Colonic mucosa (tissue), 4 donors: ENCODE measurements at regions not wholly inside any gene's neighbourhood (a gene's known extent, or its start where the extent isn't known, plus 50 kb on each side); places are given as distances from the start of the nearest gene placed in this dataset.

Experiments used
- DNase-seq: peaks from one replicate; pipeline ENCODE4 v3.0.0-alpha.2; 2020
- H3K27ac ChIP-seq: fragments of 200-600 bp; one replicate; pipeline ENCODE4 v1.8.0; 2021
- H3K27me3 ChIP-seq: fragments of 200-600 bp; one replicate; pipeline ENCODE4 v1.8.0; 2021
- H3K36me3 ChIP-seq: fragments of 200-600 bp; one replicate; pipeline ENCODE4 v1.8.0; 2021
- H3K4me1 ChIP-seq: fragments of 200-600 bp; one replicate; pipeline ENCODE4 v1.8.0; 2021; ENCODE audit warnings: mild to moderate bottlenecking
- H3K4me3 ChIP-seq: fragments of 200-600 bp; one replicate; pipeline ENCODE4 v1.8.0; 2021
- H3K9ac ChIP-seq, 2 donors: one replicate each; pipeline ENCODE4 v1.7.0; 2013; ENCODE audit warnings: control low read depth in 2 of 2, low read depth in 2 of 2, low read length in 2 of 2
- H3K9me3 ChIP-seq: fragments of 200-600 bp; one replicate; pipeline ENCODE4 v1.8.0; 2021
- CTCF ChIP-seq: fragments of 200-600 bp; IDR thresholded peaks from one replicate; pipeline ENCODE4 v1.8.0; 2022; ENCODE audit warnings: antibody characterized with exemption, mild to moderate bottlenecking
- intact Hi-C: fragments of 100-400 bp; cut with DNase I; formaldehyde crosslinking; loops from one replicate; pipeline ENCODE4 v1.14.1; 2022
- donor health status: healthy.
- donor health status: DM: no; HTN: no; CAD: no.
- donor health status: DM: no; HTN: no; CAD: no.

- Histone ChIP-seq H3K4me3 (no peak overlapping the region), H3K9me3 (no peaks in the 10 kb centered on the region), H3K27ac (no peak overlapping the region), H3K27me3 (no peaks in the 10 kb centered on the region), H3K9ac (no peak overlapping the region), H3K4me1 (no peaks in the 10 kb centered on the region), H3K36me3 (no peaks in the 10 kb centered on the region)
- no peak for TF ChIP-seq CTCF
- DNase-seq: no peak
- intact Hi-C loops: no loop called here
Measured at GRCh38 chr1:196001188-196001587, 607.1 kb downstream of the KCNT2 start.

- Histone ChIP-seq H3K9ac (no peak overlapping the region), H3K36me3 (no peaks in the 10 kb centered on the region), H3K4me1 (no peaks in the 10 kb centered on the region), H3K27me3 (no peaks in the 10 kb centered on the region), H3K4me3 (no peak overlapping the region), H3K27ac (no peak overlapping the region), H3K9me3 (no peaks in the 10 kb centered on the region)
- DNase-seq: no peak
- intact Hi-C loops: no loop called here
- TF ChIP-seq CTCF: no peak
Measured at GRCh38 chr1:195999022-195999421, 609.2 kb downstream of the KCNT2 start.

GRCh38 chr1:195981448-195982139 lies 626.6 kb downstream of the KCNT2 start:
- H3K4me3 ChIP-seq: no peak overlapping the region
- no peaks in the 10 kb centered on the region for H3K4me1 ChIP-seq
- H3K27me3 ChIP-seq: no peaks in the 10 kb centered on the region
- no peak for DNase-seq
- no peaks in the 10 kb centered on the region for H3K9me3 ChIP-seq
- intact Hi-C loops: no loop called here
- no peak overlapping the region for H3K9ac ChIP-seq
- no peak overlapping the region for H3K27ac ChIP-seq
- no peaks in the 10 kb centered on the region for H3K36me3 ChIP-seq
- no peak for TF ChIP-seq CTCF

GRCh38 chr1:195979646-195980045 lies 628.6 kb downstream of the KCNT2 start:
- intact Hi-C loops: no loop called here
- Histone ChIP-seq H3K9ac (no peak overlapping the region), H3K4me1 (no peaks in the 10 kb centered on the region), H3K27me3 (no peaks in the 10 kb centered on the region), H3K4me3 (no peak overlapping the region), H3K27ac (no peak overlapping the region), H3K36me3 (no peaks in the 10 kb centered on the region), H3K9me3 (no peaks in the 10 kb centered on the region)
- no peak for TF ChIP-seq CTCF
- no peak for DNase-seq

GRCh38 chr1:195973311-195973904 lies 634.8 kb downstream of the KCNT2 start:
- intact Hi-C loops: no loop called here
- Histone ChIP-seq H3K4me3 (no peak overlapping the region), H3K9ac (no peak overlapping the region), H3K27ac (no peak overlapping the region), H3K4me1 (no peaks in the 10 kb centered on the region), H3K9me3 (no peaks in the 10 kb centered on the region), H3K27me3 (no peaks in the 10 kb centered on the region), H3K36me3 (no peaks in the 10 kb centered on the region)
- no peak for TF ChIP-seq CTCF
- DNase-seq: no peak
